Left colon (tissue), 2 donors: ENCODE measurements at regions not wholly inside any gene's neighbourhood (a gene's known extent, or its start where the extent isn't known, plus 50 kb on each side); places are given as distances from the start of the nearest gene placed in this dataset.

ENCODE experiments used
- ATAC-seq: fragments of 200-7000 bp; cut with Tn5 transposase; one replicate; pipeline ENCODE4 v1.9.1; 2020; ENCODE audit warnings: mild to moderate bottlenecking, moderate library complexity
- DNase-seq, 2 donors: peaks; one replicate each; pipeline ENCODE4 v3.0.0-alpha.2; 2020
- intact Hi-C, 2 donors: fragments of 100-400 bp; cut with DNase I in 1 of 2; cut with micrococcal nuclease in 1 of 2; formaldehyde crosslinking; loops; one replicate each; pipeline versions ENCODE4 v1.11.2 to v1.14.0; 2022; cut with DNase I, micrococcal nuclease
- donor health status: DM: no; HTN: no; CAD: no.
- donor health status: DM: yes; HTN: yes; CAD: no.

DNA sequence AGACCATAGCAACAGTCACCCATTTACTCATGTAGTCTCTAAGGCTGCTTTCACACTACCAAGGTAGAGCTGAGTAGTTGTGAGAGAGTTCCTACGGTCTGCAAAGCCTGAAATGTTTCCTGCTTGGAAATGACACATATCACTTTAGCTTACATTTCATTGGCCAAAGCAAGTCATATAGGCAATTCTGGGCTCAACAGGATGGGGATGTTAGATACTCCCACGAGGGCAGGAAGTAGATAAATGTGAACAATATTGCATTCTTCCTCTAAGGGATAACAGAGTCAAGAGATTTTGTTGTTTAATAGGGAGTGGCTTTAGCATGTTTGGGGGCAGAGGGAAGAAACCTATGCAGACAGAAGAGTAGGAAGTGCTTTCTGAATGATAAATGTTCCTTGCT, 355.6 kb upstream of the THRB start:
- ATAC-seq (no peak), DNase-seq (no peak)
- intact Hi-C loops = no loop called here

DNA sequence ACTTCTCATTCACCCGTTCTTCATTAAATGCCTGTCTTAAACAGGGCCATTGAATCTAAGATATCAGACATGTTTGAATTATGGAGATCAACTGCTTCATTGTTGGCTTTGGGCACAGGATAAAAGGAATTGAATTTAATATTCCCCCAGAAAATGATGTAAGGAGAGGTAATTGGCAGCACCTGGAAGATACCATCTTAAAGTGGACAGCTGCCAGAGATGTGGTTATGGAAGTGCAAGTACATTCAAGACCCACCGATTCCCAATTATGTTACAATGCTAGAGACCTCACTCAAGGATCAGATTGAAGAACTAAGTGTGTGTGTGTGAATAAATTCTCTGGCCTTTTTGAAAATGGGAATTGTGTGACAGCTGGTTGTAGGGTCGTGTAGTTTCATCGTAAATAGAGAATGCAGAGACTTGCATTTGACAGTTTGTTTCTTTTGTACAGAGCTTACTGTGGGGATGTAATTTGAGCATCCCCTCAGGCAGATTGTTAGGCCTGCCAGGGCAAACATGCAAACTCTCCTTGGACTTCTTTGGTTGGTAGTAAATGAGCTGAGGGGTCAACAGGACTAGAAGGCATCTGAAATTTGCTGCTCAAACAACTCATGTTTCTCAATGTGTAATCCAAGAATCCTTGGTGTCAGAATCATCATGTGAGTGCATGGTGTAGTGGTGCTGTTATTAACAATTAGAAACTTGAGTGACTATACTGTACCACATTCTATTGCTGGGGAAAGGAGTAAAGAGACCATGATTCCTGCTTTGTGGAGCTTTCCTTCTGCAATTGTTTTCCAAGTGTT, 359.2 kb upstream of the THRB start:
- no peak for ATAC-seq
- no peak for DNase-seq
- intact Hi-C loops = no loop called here

DNA sequence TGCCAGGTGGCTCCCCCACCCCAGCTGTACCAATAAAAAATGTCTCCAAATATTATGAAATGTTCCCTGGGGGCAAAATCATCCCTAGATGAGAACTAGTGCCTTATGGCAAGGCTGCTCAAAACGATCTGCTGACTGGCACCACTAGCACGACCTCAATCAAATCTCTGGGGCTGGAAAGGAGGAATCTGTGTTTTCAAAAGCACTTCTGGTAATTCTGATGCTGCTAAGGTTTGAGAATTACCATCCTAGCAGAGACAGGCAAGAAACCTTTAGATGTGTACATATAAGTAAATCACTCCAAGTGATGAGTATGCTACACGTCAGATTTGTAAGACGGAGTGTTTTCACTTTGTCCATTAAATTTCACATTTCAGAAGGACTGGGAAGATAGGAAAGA, 360.1 kb upstream of the THRB start:
- DNase-seq = no peak
- intact Hi-C loops = no loop called here
- no peak for ATAC-seq

DNA sequence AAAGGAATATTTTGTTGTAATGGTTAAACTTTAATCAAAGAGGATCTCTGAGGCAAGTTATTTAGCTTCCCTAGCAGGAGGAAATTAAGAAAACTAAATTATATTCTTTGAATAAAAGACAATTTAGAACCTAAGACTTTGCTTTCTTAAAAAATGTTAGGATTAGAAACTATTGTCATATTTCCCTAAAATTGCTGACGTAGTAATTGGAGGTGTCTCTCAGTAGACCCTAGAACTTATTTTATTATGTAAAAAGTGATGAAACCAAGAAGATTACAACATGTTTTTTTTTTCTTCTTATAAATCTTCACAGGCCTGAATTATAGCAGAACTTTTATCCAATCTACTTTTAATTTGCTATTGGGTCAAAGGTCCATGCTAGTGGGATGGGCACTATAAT, 363.3 kb upstream of the THRB start:
- DNase-seq (no peak), ATAC-seq (no peak)
- intact Hi-C loops = no loop called here

DNA sequence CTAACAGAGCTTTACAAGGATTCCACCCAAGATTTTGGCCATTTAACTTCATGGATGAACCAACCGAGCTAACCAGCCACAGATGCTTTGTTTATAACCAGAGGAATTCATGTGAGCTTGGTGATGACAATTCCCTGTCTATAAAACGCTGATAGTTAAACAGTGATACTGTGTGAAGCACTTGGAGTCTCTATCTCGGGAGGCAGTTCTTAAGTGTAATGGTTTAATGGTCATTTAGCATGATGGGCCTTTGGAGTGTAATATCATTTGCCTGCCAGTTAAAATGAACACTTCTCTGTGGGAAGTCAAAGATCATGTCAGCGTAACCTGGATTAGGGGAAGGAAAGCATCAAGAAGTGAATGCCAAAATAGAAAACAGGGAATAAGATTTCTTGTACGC, 368.6 kb upstream of the THRB start:
- intact Hi-C loops = no loop called here
- ATAC-seq = no peak

DNA sequence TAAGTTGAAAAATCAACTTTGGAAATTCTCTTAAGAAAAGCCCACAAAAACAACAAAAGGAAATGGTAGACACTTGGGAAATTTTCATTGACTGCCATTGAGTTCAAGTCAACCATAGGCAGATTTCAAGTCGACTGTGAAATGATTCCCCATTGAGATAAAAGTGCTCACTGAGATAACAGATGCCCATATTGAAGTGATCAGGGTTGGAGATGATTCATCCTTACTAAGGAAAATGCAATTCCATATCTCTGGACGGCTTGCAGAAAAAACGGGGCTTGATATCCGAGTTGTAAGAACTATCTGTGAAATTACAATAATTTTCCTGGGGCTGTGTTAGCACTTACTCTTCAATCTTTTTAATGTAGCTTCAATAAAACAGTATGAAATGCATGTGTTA, 373.1 kb upstream of the THRB start:
- DNase-seq = no peak
- ATAC-seq = no peak
- intact Hi-C loops = no loop called here

More for the DNA sequence above, 368.6 kb upstream of the THRB start:
- no peak for DNase-seq

DNA sequence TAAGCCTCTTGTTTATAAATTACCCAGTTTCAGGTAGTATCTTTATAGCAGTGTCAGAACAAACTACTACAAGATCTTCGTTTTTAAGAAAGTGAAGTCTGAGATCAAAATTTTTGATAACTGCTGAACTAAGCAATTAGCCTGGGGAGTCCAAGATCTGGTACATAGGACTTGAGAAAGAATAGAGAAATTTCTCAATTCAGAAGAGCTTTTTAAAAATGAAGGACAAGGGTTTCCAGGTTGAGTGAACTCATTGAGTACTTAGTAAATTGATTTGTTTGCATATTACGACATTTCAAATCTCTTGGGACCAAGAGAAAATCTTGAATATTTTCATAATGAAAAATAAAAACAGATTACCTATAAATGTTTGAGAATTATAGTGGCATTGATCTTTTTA, 386.6 kb upstream of the THRB start:
- intact Hi-C loops = no loop called here
- ATAC-seq (no peak), DNase-seq (no peak)

DNA sequence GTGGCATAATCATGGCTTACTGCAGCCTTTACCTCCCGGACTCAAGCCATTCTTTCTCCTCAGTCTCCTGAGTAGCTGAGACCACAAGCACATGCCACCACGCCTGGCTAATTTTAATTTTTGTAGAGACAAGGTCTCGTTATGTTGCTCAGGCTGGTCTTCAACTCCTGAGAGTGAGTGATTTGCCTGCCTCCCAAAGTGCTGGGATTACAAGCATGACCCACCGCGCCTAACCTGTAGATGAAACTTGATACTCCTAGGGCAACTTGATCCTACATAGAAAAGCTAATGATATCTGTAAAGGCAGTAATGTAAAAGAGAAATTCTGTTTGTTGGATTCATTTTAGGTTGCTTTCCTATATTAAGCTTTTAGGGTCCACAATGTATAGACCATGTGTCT, 391.9 kb upstream of the THRB start:
- ATAC-seq (no peak), DNase-seq (no peak)
- intact Hi-C loops = no loop called here

DNA sequence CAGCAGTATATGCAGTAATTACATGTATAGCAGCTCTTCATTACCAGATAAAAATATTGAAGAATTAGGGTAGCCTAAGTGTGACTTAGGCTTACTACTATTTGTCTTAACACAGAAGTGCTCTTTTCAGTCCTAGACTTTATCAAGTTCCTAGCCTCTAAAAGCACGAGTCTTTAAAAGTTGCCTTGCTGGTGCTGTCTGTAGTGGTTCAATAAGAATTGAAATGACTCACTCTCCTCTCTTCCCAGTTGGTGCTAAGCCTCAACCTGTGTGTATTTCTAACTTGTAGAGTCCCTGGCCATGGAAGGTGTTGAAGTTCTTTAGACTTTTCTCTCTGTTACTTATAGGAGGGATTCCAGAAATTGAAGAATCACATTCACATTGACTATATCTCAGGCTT, 395.4 kb upstream of the THRB start:
- no peak for DNase-seq
- ATAC-seq = no peak
- intact Hi-C loops = no loop called here

DNA sequence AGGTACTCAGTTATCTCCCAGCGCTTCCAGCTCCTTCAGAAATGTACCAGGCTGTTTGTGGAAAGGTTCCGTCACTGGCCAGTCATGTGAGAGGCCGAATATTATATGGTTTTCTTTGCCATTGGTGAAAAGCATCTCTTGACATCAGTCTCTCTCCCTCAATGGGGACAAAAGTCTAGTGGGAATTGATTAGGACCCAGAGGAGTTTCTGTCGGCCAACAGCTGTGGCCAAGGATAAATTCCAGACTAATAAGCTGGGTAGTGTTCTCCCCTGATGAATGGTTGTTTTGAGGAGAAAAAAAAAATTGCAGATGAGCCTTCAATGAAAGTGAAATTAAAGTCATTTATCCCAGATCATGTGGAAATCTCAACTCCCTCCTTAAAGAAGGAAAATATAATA, 404.7 kb upstream of the THRB start:
- ATAC-seq = no peak
- intact Hi-C loops = no loop called here
- no peak for DNase-seq

DNA sequence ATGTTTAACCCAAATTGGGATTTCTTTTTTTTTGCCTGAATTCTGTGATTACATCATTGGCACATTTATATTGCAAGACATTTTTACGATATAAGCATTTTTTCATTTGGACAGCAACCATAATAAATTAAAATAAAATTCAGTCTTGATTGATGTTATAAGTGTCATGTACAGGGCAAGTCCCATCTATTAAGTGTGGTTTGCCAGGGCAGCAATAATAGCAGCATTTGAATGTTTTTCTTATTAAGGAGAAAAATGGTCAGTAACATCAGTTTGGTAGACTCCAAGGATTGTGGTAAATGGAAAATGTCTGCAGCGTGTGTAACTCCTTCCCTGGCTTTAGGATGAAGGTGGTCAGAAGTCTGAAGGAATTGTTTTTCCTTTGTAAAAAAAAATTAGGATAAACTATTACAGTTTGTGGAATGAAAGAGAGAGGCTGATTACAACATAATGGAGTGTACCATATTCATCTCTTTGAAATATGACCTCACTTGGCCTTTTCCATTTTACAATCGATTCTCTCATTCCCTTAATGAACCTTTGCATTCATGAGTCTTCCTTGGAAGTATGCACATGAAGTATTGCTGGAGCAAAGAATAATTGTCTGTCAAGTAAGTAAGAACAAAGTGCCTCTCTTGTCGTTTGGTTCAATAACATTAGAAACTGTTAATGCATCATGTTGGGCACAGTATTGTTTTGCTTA, 405.4 kb upstream of the THRB start:
- ATAC-seq = no peak
- no peak for DNase-seq
- intact Hi-C loops = no loop called here

DNA sequence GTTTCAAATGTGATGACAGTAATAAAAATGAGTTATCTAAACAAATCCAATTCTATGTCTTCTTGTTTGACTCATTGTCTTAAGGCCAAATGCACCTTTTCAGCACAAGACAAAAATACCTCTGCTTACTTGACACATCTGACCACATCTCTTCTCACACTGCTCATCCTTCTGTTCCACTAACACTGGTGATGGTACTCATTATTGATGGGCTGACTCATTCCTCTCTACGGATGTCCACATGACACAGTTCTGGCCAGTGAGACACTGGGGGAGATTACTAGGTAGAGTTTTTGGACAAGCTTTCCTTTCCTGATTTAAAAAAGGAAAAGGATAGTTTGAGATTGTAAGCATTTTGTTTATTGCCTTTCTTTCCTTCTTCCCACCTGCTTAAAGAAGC, 410.6 kb upstream of the THRB start:
- ATAC-seq = no peak
- intact Hi-C loops = no loop called here
- no peak for DNase-seq

DNA sequence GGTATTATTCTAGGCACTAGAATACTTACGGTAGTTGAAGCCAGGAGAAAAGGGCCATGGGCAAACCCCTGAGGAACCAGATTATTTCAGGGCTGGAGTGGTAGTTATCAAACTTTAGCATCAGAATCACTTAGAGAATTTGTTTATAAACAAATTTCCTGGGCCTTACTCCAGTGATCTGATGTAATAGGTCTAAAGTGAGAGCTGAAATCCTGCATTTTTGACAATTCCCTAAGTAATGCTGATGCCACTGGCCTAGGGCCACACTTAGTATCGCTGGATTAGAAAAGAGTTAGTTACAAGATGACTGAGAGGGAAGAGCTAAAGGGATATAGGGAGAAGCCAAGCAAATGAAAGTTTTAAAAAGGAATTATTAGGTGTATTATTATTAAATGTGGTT, 412.5 kb upstream of the THRB start:
- ATAC-seq (no peak), DNase-seq (no peak)
- intact Hi-C loops = no loop called here

DNA sequence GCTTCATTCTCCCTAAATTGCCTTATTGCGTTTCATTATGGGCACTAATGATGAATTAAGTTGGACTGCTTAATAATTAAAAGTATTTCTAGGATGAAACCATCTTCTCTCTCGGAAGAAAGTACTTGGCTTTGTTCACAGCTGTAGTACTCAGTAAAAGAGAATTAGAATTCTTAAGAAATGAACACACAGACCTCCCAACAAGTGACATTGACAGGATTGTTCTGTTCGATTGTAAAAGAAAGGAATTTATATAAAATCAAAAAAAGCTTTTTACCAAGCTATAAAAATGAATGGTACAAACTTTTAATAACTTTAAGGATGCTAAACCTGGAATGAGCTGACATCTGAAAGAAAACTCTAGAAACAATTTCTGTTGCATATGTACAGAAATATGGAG, 416.4 kb upstream of the THRB start:
- no peak for ATAC-seq
- DNase-seq = no peak
- intact Hi-C loops = no loop called here

DNA sequence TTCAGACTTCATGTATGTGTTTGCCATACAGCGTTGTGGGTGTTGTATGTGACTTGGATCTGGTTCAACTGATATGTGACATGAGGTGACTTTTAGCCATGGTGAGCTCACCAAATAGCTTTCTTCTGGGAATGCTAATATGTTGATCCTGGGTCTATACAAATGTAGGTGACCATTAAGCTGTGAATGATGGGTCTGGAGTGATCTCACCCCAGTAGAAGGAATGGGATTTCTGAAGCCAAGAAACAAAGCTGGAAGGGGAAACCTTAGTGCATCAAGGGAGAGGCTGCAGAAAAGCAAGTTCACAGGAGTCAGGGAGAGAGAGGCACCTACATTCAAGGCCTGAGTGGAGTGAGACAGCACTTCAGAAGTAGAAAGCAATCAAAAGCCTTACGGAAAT, 421.0 kb upstream of the THRB start:
- intact Hi-C loops = no loop called here
- ATAC-seq (no peak), DNase-seq (no peak)

DNA sequence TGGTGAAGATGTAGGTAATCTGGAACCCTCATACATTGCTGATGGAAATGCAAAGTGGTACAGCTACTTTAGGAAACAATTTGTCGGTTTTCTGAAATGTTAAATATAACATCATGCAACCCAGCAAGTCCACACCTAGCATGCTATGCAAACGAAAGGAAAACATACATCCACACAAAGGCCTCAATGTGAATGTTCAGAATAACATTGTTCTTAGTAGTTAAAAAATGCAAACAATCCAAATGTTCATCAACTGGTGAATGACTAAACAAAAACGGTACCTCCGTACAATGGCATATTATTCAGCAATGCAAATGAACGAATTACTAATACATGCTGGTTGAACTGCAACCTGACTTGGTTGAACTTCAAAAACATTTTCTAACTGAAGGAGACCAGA, 423.3 kb upstream of the THRB start:
- DNase-seq (no peak), ATAC-seq (no peak)
- intact Hi-C loops = no loop called here

DNA sequence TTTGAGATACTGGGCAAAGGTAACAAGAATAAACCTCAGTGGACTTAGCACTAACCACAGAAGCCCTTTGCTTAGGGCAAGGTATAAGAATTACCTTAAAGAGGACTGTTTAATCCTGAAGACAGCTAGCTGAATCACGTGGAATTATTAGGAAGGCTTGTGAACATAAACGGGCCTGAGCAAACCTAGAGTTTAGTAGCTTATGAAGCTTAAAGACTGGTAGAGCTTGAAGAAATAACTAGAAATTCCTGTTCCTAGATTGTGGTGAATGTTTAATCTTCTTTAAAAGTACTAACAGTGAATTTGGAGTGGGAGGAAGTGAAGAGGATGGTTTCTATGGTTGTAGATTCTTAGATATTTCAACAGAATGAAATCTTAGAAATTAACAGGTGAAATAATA, 428.9 kb upstream of the THRB start:
- intact Hi-C loops = no loop called here
- DNase-seq (no peak), ATAC-seq (no peak)

DNA sequence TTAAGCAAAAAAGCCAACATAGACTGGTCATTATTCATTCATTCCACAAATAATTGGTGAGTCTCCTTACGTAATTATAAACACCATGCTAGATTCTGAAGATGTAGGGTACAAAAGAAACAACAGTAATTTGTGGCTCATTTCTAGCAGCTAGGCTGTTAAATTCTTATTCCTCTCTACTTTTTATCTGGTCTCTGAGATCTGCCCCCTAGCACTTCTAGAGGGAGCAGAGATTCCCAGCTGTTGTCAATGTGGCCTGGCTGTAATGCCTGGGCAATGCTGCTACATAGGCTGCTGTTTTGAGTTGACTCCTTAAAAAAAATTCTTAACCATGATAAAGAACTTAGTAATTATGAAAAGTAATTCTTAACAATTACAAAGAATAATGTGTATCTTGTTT, 434.9 kb upstream of the THRB start:
- intact Hi-C loops = no loop called here
- DNase-seq = no peak
- ATAC-seq = no peak

DNA sequence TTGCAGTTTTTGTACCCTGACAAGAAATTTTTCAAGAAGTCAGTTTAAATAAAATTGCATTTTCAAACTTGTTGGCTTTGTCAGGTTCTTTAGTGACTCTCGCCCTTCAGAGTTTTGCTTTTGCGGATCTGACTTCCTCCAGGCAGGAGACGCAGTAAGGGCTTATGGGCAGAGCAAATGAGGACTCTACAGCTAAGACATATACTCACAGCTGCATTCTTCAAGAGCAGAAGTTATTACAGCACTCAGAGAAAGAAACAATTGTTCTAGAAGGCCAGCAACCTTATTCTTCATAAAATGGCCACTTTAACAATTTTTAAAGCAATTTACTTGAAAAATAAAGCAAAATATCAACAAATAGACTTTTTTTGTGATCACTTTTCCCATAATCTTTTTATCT, 438.8 kb upstream of the THRB start:
- no peak for ATAC-seq
- intact Hi-C loops = no loop called here
- no peak for DNase-seq

DNA sequence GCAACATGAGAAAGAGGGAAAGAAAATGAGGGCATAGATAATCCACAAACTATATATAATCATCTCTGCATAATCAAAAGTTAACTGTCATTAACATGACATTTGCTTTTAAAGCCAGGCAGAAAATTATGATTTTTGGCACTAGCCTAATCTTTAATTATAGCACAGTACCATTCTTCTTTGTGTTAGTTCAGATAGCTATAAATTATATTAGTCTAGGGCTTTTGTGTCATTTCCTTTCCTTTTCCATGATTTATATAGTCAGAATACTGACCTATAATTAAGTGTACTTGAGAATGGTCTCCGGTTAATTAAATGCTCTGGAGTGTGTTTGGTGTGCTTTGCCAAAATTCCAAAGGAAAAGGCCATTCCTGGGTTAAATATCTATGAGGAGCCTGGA, 441.9 kb upstream of the THRB start:
- intact Hi-C loops = no loop called here
- no peak for DNase-seq
- ATAC-seq = no peak

DNA sequence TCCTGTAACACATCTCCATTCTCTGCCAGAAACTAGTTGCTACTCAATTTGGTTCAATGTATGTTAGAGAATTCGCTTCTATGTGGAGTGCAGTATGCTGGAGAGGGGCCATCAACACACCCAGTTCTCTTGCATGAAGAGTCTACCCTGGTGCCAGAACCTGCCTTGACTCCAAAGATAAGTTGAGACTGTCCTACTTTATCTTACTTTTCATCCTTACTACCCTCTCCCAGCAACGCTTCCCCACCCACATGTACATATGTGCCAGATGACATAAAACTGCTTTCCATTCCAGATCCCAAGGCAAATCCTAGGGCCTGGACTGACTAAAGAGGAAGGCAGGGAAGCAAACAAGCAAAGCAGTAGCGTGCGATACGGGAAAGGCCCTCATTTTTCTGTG, 442.6 kb upstream of the THRB start:
- no peak for DNase-seq
- intact Hi-C loops = no loop called here
- ATAC-seq = no peak
